Caco-2 (cell line): ENCODE measurements at regions not wholly inside any gene's neighbourhood (a gene's known extent, or its start where the extent isn't known, plus 50 kb on each side); places are given as distances from the start of the nearest gene placed in this dataset.

ENCODE experiments used
- BruUV-seq: library from RNA; stranded (reverse); fragments of 400-500 nt; replicated peaks from 2 replicates; lab custom pipeline; 2021; lab: Mats Ljungman, UMichigan
- CTCF ChIA-PET: fragments of 300-600 bp; sonication (Branson Sonifier 250); formaldehyde crosslinking; loops from one replicate; lab custom pipeline; 2022; ENCODE audit warnings: antibody characterized with exemption; lab: Charles Lee
- POLR2A ChIA-PET: fragments of 300-600 bp; sonication (Branson Sonifier 250); formaldehyde crosslinking; loops from one replicate; lab custom pipeline; 2022; ENCODE audit warnings: antibody characterized with exemption; lab: Charles Lee
- DNase-seq, 2 experiments: peaks; one replicate each; pipeline versions ENCODE4 v3.0.0 to v3.0.0-alpha.2; 2020 to 2022
- H3K27me3 ChIP-seq: replicated peaks from 2 replicates; pipeline ENCODE4 v1.6.0; 2011; ENCODE audit warnings: low read length; ENCODE audit not compliant: control insufficient read depth, insufficient read depth
- H3K36me3 ChIP-seq: 2 replicates; pipeline ENCODE4 v1.5.1; 2011; ENCODE audit warnings: low read length; ENCODE audit not compliant: control insufficient read depth, insufficient read depth
- H3K4me1 ChIP-seq: fragments of 250-450 bp; sonication (Bioruptor Pico); 2 replicates; pipeline ENCODE4 v1.5.1; 2020; ENCODE audit warnings: mild to moderate bottlenecking
- H3K4me3 ChIP-seq: 2 replicates; pipeline ENCODE4 v1.5.1; 2011; ENCODE audit warnings: low read depth, mild to moderate bottlenecking, control low read depth, low read length
- H3K9me3 ChIP-seq: fragments of 250-450 bp; sonication (Bioruptor Pico); 2 replicates; pipeline ENCODE4 v1.5.1; 2020; ENCODE audit warnings: mild to moderate bottlenecking, moderate library complexity
- H3K27ac Mint-ChIP-seq: one replicate; pipeline ENCODE4 v1.8.0; 2022; ENCODE audit warnings: mixed read lengths; ENCODE audit not compliant: unreplicated experiment
- H3K27me3 Mint-ChIP-seq: one replicate; pipeline ENCODE4 v1.8.0; 2022; ENCODE audit warnings: mixed read lengths; ENCODE audit not compliant: insufficient read depth, unreplicated experiment
- H3K36me3 Mint-ChIP-seq: one replicate; pipeline ENCODE4 v1.8.0; 2022; ENCODE audit warnings: mild to moderate bottlenecking, mixed read lengths; ENCODE audit not compliant: insufficient read depth, unreplicated experiment
- H3K4me1 Mint-ChIP-seq: one replicate; pipeline ENCODE4 v1.8.0; 2022; ENCODE audit warnings: low read depth, mixed read lengths; ENCODE audit not compliant: unreplicated experiment
- H3K4me3 Mint-ChIP-seq: one replicate; pipeline ENCODE4 v1.8.0; 2022; ENCODE audit warnings: mild to moderate bottlenecking, moderate library complexity, mixed read lengths; ENCODE audit not compliant: unreplicated experiment
- H3K9me3 Mint-ChIP-seq: one replicate; pipeline ENCODE4 v1.8.0; 2022; ENCODE audit warnings: mixed read lengths; ENCODE audit not compliant: unreplicated experiment
- intact Hi-C: fragments of 100-400 bp; cut with micrococcal nuclease; formaldehyde crosslinking; loops from one replicate; pipeline ENCODE4 v1.10.0; 2022; ENCODE audit not compliant: unreplicated experiment
- TF ChIP-seq, protein P1 (sequence below), 2 experiments: fragments of 200-600 bp in 1 of 2; IDR thresholded peaks; 1 replicate in 1 of 2; 2 replicates in 1 of 2; pipeline versions ENCODE4 v1.5.1 to v1.8.0; 2011 to 2022; ENCODE audit warnings: antibody characterized with exemption in 1 of 2, control low read depth in 1 of 2, inconsistent platforms in 1 of 2, low read depth in 1 of 2, low read length in 1 of 2, mild to moderate bottlenecking in 1 of 2, moderate library complexity in 1 of 2; ENCODE audit not compliant: insufficient read depth in 1 of 2, severe bottlenecking in 1 of 2, unreplicated experiment in 1 of 2

DNA sequence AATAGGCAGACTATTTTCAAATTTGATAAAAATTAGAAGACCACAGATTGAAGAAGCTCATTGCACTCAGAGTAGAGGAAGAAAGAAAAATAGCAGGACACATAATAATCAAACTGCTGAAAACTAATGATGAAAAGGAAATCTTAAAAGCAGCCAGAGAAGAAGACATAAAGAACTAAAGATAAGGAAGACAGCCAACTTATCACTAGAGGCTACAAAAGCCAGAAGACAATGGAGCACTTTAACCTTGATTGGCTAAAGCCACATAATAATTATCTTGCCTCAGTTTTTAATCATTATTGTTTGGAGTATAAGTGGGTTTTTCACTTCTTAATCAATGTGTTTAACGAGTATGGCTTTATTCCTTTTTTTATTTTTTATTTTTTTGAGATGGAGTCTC lies 397.6 kb downstream of the RNF144B start:
- Mint-ChIP-seq H3K27me3 (peaks cover 6% of the 10 kb centered on the region), H3K9me3 (peaks cover 10% of the 10 kb centered on the region), H3K4me3 (no peak overlapping the region), H3K27ac (no peak overlapping the region), H3K36me3 (no peaks in the 10 kb centered on the region), H3K4me1 (no peaks in the 10 kb centered on the region)
- no peaks in the 10 kb centered on the region for H3K36me3 ChIP-seq
- no peak for DNase-seq
- no TSS peak for BruUV-seq
- H3K4me1 ChIP-seq, result no peaks in the 10 kb centered on the region
- intact Hi-C loops, result no loop called here
- POLR2A ChIA-PET, result no interaction called here
- H3K9me3 ChIP-seq, result no peaks in the 10 kb centered on the region
- TF ChIP-seq, protein P1, sequence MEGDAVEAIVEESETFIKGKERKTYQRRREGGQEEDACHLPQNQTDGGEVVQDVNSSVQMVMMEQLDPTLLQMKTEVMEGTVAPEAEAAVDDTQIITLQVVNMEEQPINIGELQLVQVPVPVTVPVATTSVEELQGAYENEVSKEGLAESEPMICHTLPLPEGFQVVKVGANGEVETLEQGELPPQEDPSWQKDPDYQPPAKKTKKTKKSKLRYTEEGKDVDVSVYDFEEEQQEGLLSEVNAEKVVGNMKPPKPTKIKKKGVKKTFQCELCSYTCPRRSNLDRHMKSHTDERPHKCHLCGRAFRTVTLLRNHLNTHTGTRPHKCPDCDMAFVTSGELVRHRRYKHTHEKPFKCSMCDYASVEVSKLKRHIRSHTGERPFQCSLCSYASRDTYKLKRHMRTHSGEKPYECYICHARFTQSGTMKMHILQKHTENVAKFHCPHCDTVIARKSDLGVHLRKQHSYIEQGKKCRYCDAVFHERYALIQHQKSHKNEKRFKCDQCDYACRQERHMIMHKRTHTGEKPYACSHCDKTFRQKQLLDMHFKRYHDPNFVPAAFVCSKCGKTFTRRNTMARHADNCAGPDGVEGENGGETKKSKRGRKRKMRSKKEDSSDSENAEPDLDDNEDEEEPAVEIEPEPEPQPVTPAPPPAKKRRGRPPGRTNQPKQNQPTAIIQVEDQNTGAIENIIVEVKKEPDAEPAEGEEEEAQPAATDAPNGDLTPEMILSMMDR (IDR thresholded peaks at IDR 0.05; ENCODE audit: insufficient read depth in 1 of 2, low read depth in 1 of 2, low read length in 1 of 2, severe bottlenecking in 1 of 2, unreplicated experiment in 1 of 2), result no peak
- H3K4me3 ChIP-seq, result no peak overlapping the region
- CTCF ChIA-PET, result no interaction called here
- H3K27me3 ChIP-seq, result no peaks in the 10 kb centered on the region

DNA sequence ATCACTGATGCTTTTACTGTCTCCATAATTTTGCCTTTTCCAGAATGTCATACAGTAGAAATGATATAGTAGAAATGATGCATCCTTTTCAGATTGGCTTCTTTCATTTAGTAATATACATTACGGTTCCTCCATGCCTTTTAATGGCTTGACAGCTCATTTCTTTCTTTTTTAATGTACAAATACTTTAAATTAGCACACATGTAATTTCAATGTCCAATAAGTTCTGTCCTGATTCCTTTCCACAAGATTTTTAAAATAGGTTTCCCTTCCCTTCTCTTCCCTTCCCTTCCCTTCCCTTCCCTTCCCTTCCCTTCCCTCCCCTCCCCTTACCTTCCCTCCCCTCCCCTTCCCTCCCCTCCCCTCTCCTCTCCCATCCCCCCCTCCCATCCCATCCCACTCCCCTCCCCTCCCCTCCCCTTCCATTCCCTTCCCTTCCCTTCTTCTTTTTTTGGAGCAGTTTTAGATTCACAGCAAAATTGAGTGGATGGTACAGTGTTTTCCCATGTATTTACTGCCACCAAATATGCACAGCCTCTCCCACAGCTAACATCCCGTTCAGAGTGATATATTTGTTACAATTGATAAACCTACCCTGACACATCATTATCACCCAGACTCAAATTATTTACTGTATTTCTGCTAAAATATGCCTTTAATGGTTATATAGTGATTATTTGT lies 398.8 kb downstream of the RNF144B start:
- CTCF ChIA-PET, result no interaction called here

DNA sequence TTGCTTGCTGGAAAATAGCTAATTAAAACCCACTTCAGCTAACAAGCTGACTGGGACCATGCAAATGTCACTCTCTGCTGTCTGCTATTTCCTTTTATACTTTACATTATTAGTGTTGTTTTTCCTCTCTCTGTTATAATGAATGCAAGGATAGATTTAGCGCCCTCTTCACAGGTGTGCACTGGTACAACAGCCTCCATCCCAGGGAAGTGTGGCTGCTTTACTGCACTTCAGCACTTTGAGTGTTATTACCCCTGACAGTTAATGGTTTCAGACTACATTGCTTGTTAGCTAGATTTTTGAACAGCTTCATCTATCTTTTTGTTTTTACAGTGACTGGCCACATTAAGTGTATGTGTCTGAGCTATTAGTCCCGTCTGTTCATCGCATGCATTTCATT lies 405.7 kb downstream of the RNF144B start:
- BruUV-seq, result no TSS peak
- intact Hi-C loops, result no loop called here
- Mint-ChIP-seq H3K4me1 (no peaks in the 10 kb centered on the region), H3K27ac (no peak overlapping the region), H3K4me3 (no peak overlapping the region), H3K36me3 (no peaks in the 10 kb centered on the region), H3K9me3 (no peaks in the 10 kb centered on the region), H3K27me3 (peaks cover 8% of the 10 kb centered on the region)
- Histone ChIP-seq H3K27me3 (no peaks in the 10 kb centered on the region), H3K4me3 (no peak overlapping the region), H3K4me1 (no peaks in the 10 kb centered on the region), H3K9me3 (no peaks in the 10 kb centered on the region), H3K36me3 (no peaks in the 10 kb centered on the region)
- ChIA-PET CTCF (no interaction called here), POLR2A (no interaction called here)
- TF ChIP-seq, protein P1 (IDR thresholded peaks at IDR 0.05; ENCODE audit: insufficient read depth in 1 of 2, low read depth in 1 of 2, low read length in 1 of 2, severe bottlenecking in 1 of 2, unreplicated experiment in 1 of 2), result no peak
- no peak for DNase-seq

More for the DNA sequence above, 398.8 kb downstream of the RNF144B start:
- POLR2A ChIA-PET, result no interaction called here
- peaks cover 6% of the 10 kb centered on the region for H3K27me3 Mint-ChIP-seq
- H3K4me3 Mint-ChIP-seq, result no peak overlapping the region
- Histone ChIP-seq H3K9me3 (no peaks in the 10 kb centered on the region), H3K36me3 (no peaks in the 10 kb centered on the region), H3K27me3 (no peaks in the 10 kb centered on the region), H3K4me3 (no peak overlapping the region), H3K4me1 (no peaks in the 10 kb centered on the region)
- no peak for DNase-seq
- H3K27ac Mint-ChIP-seq, result no peak overlapping the region
- no peaks in the 10 kb centered on the region for H3K36me3 Mint-ChIP-seq
- TF ChIP-seq, protein P1 (IDR thresholded peaks at IDR 0.05; ENCODE audit: insufficient read depth in 1 of 2, low read depth in 1 of 2, low read length in 1 of 2, severe bottlenecking in 1 of 2, unreplicated experiment in 1 of 2), result no peak
- BruUV-seq, result no TSS peak
- peaks cover 10% of the 10 kb centered on the region for H3K9me3 Mint-ChIP-seq
- no peaks in the 10 kb centered on the region for H3K4me1 Mint-ChIP-seq
- intact Hi-C loops, result no loop called here
